Astrocyte of the cerebellum (primary cell): ENCODE measurements at regions not wholly inside any gene's neighbourhood (a gene's known extent, or its start where the extent isn't known, plus 50 kb on each side); places are given as distances from the start of the nearest gene placed in this dataset.

ENCODE experiments used
- DNase-seq: peaks from one replicate; pipeline ENCODE4 v3.0.0-alpha.2; 2011; ENCODE audit warnings: low read depth
- H3K4me3 ChIP-seq: 2 replicates; pipeline ENCODE4 v1.5.1; 2011; ENCODE audit warnings: mild to moderate bottlenecking, low read depth, low read length, moderate library complexity
- CTCF ChIP-seq: IDR thresholded peaks from 2 replicates; pipeline ENCODE4 v1.5.1; 2012; ENCODE audit warnings: low read length, low read depth, moderate library complexity, mild to moderate bottlenecking; ENCODE audit errors: missing control alignments
- in situ Hi-C: cut with HindIII; loops from 2 replicates; pipeline ENCODE4 v1.10.0; 2017; ENCODE audit warnings: low sequenced_read_pairs

GRCh38 chr9:96116275-96117064 lies 185.5 kb downstream of the HSD17B3 start:
- no peak for TF ChIP-seq CTCF
- in situ Hi-C loops = no loop called here
- DNase-seq = no peak
- no peak overlapping the region for H3K4me3 ChIP-seq

- no peak overlapping the region for H3K4me3 ChIP-seq
- TF ChIP-seq CTCF = no peak
- in situ Hi-C loops = no loop called here
- no peak for DNase-seq
Observed at GRCh38 chr9:96115836-96116235, 186.1 kb downstream of the HSD17B3 start.

GRCh38 chr9:96113032-96113431 lies 188.9 kb downstream of the HSD17B3 start:
- DNase-seq = no peak
- in situ Hi-C loops = no loop called here
- TF ChIP-seq CTCF = no peak
- no peak overlapping the region for H3K4me3 ChIP-seq

- H3K4me3 ChIP-seq = no peak overlapping the region
- DNase-seq = no peak
- in situ Hi-C loops = no loop called here
- no peak for TF ChIP-seq CTCF
Observed at GRCh38 chr9:96109680-96110351, 192.2 kb downstream of the HSD17B3 start.

GRCh38 chr9:96108691-96109380 lies 193.1 kb downstream of the HSD17B3 start:
- TF ChIP-seq CTCF = no peak
- DNase-seq = no peak
- no peak overlapping the region for H3K4me3 ChIP-seq
- in situ Hi-C loops = no loop called here

GRCh38 chr9:96107436-96107835 lies 194.5 kb downstream of the HSD17B3 start:
- in situ Hi-C loops = no loop called here
- no peak for TF ChIP-seq CTCF
- H3K4me3 ChIP-seq = no peak overlapping the region
- no peak for DNase-seq
